ENCODE measurements at regions not wholly inside any gene's neighbourhood (a gene's known extent, or its start where the extent isn't known, plus 50 kb on each side); places are given as distances from the start of the nearest gene placed in this dataset.

- DNase-seq (ENCODE audit: low spot score): no peak
Observed at GRCh38 chr15:69627548-69628158, 175.0 kb downstream of the RPLP1 start.

- no peak for DNase-seq (ENCODE audit: low spot score)
Observed at GRCh38 chr15:69628256-69629093, 175.9 kb downstream of the RPLP1 start.

GRCh38 chr15:69629631-69630161, 177.1 kb downstream of the RPLP1 start:
- DNase-seq (ENCODE audit: low spot score): no peak

DNA sequence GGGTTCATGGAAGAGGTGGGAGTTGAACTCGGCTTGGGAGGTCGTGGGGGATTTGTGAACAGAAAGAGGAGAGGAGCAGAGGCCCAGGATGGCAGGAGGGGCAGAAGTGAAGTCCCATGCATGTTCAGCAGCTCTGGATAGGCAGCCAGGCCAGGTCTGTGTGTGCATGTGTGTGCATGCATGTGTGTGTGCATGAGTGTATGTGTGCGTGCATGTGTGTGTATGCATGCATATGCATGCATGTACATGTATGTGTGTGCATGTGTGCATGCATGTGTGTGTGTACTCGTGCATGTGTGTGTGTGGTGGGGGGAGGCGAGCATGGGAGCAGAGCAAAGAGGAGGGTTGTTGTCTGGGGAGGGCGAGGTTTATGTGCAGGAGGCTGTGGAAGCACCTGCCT, 178.4 kb downstream of the RPLP1 start:
- no peak for DNase-seq (ENCODE audit: low spot score)

GRCh38 chr15:69631978-69632377, 179.4 kb downstream of the RPLP1 start:
- no peak for DNase-seq (ENCODE audit: low spot score)

DNA sequence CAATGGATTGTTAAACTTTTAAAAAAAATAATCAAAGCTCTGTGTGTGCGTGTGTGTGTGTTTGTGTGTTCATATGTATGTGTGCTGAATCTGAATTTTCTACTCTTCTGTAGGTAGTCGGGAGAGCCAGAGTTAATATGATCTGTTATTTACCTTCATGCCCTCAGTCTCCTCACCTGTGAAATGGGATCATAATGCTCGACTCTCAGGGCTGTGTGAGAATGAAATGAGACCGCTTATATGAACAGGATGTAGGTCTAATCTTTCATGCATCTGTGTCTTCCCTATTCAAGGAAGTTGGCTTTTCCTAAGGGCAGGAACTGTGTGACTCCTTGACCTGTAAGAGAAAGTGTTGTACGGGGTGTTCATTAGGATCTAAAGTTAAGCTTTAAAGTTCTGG, 182.2 kb downstream of the RPLP1 start:
- DNase-seq (ENCODE audit: low spot score): no peak

GRCh38 chr15:69636169-69636915, 183.7 kb downstream of the RPLP1 start:
- no peak for DNase-seq (ENCODE audit: low spot score)

GRCh38 chr15:69637818-69638217, 185.2 kb downstream of the RPLP1 start:
- no peak for DNase-seq (ENCODE audit: low spot score)

- no peak for DNase-seq (ENCODE audit: low spot score)
Observed at GRCh38 chr15:69643476-69643875, 190.9 kb downstream of the RPLP1 start.

DNA sequence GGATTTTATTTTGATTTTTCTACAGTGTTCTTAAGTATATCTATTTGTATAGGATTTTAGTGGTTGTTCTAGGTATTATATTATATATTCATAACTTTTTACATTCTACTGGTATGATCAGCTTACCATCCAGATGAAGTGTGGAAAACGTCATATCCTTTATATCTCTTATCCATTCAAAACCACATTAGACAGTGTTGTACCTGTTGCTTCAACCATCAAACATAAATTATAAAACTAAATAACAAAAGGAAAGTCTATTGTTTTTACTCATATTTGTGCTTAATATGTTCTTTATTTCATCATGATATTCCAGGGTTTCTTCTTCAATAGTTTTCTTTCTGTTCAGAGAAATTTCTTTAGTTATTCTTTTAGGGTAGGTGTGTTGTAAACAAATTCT, 191.4 kb downstream of the RPLP1 start:
- no peak for DNase-seq (ENCODE audit: low spot score)

DNA sequence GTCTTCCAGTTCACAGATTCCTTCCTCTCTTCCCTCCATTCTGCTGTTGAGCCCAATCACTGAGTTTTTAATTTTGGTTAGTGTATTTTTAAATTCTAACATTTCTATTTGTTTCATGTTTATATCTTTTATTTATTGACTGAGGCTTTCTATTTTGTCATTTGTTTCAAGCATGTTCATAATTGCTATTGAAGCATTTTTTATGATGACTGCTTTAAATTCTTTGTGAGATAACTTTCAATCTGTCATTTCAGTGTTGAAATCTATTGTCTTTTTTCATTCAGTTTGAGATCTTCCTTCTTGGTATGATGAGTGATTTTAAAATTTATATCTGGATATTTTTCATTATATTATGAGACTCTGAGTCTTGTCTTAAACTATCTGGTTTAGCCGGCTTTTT, 192.3 kb downstream of the RPLP1 start:
- no peak for DNase-seq (ENCODE audit: low spot score)

GRCh38 chr15:69647142-69647513, 194.5 kb downstream of the RPLP1 start:
- no peak for DNase-seq (ENCODE audit: low spot score)

DNA sequence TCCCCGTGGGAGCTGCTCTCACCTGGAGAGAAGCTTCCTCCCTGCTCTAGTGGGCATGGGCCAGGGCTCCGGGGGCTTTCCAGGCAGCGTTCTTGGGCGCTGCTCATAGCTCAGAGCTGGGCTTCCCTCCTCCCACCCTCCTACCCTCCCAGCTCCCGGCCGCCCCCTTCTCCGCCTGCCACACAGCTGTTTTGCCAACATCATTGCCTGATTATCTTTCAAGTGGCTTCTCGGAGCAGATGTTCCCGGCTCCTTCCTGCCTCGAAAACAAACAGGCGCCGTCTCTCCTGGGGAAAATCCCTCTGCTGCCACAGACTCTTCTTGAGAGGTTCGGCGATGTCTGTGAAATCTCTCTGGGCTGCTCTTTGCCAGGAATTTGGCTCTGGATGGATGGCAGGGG, 195.6 kb downstream of the RPLP1 start:
- DNase-seq (ENCODE audit: low spot score): no peak

- no peak for DNase-seq (ENCODE audit: low spot score)
Observed at GRCh38 chr15:69648775-69649735, 196.4 kb downstream of the RPLP1 start.

GRCh38 chr15:69652293-69652692, 199.7 kb downstream of the RPLP1 start:
- no peak for DNase-seq (ENCODE audit: low spot score)

- DNase-seq (ENCODE audit: low spot score): no peak
Observed at GRCh38 chr15:69652751-69653305, 200.2 kb downstream of the RPLP1 start.

GRCh38 chr15:69653306-69653705, 200.7 kb downstream of the RPLP1 start:
- DNase-seq (ENCODE audit: low spot score): no peak

DNA sequence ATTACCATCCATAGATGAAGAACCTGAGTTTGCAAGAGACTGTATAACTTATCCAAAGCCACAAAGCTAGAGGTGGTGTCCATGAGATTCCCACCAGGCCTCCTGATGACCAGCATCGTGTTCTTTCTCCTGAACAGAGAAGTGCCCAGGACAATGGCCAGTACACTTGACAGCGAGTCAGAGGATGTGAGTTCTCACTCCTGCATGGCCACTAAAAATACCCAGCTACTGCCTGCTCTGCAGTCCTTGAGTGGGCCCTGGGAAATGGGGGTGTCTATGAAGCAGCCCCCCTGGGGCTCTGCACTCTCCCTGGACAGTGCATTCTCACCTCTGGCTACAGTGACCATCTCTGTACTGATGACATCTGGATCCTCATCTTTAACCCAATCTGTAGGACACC, 201.2 kb downstream of the RPLP1 start:
- DNase-seq (ENCODE audit: low spot score): no peak

- peak; percentile 3 for DNase-seq (ENCODE audit: low spot score)
Observed at GRCh38 chr15:69656271-69657030, 203.8 kb downstream of the RPLP1 start.

DNA sequence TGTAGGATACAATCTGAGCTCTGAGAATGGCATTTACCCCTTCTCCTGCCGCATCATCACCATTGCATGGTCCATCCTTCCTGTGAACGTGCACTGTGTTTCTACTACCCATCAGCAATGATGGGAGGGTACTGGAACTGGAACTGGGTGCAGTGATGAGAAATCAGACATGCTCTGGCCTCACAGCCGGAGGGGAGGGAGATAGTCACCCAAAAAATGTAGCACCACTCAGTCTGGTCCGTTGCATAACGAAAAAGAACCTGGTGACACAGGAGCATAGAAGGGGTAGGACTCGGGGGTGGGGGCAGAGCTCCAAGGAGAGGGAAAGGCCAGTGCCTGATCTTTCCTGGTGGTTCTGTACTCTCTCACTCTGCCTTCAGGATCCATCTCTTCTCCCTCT, 205.0 kb downstream of the RPLP1 start:
- DNase-seq (ENCODE audit: low spot score): peak; percentile 5

All from AG20443 (cell line).